ENCODE measurements at regions not wholly inside any gene's neighbourhood (a gene's known extent, or its start where the extent isn't known, plus 50 kb on each side); places are given as distances from the start of the nearest gene placed in this dataset.

GRCh38 chr2:35831385-35831784, 524.2 kb upstream of the CRIM1 start:
- POLR2A ChIA-PET (ENCODE audit: low non-redundant PET): no interaction called here

GRCh38 chr2:35830833-35831232, 524.7 kb upstream of the CRIM1 start:
- Histone ChIP-seq H3K9me3 (ENCODE audit: low read depth, low read length, poor library complexity, severe bottlenecking) (no peaks in the 10 kb centered on the region), H3K27ac (ENCODE audit: low read depth, low read length, poor library complexity, severe bottlenecking) (no peak overlapping the region), H3K4me1 (ENCODE audit: insufficient read depth, low read length, poor library complexity, severe bottlenecking) (peaks cover 14% of the 10 kb centered on the region), H3K27me3 (replicated peaks; ENCODE audit: insufficient read depth, low read depth, low read length, poor library complexity) (no peaks in the 10 kb centered on the region), H3K36me3 (ENCODE audit: insufficient read depth, low read length, poor library complexity, severe bottlenecking) (no peaks in the 10 kb centered on the region), H3K4me3 (ENCODE audit: low read depth, low read length, poor library complexity, severe bottlenecking) (no peak overlapping the region)
- CTCF ChIA-PET: no interaction called here
- intact Hi-C loops (cut with micrococcal nuclease; ENCODE audit: unreplicated experiment): no loop called here
- no peak for DNase-seq (ENCODE audit: low spot score)
- TF ChIP-seq EZH2 (IDR thresholded peaks at IDR 0.05; ENCODE audit: borderline replicate concordance, low read depth, low read length, poor library complexity, severe bottlenecking) (no peak), CTCF (conservative IDR thresholded peaks at IDR 0.05; ENCODE audit: low read depth, low read length) (no peak)
- BruUV-seq (replicated peaks): no TSS peak
- POLR2A ChIA-PET (ENCODE audit: low non-redundant PET): no interaction called here

More at GRCh38 chr2:35831385-35831784, 524.2 kb upstream of the CRIM1 start:
- TF ChIP-seq CTCF (conservative IDR thresholded peaks at IDR 0.05; ENCODE audit: low read depth, low read length) (no peak), EZH2 (IDR thresholded peaks at IDR 0.05; ENCODE audit: borderline replicate concordance, low read depth, low read length, poor library complexity, severe bottlenecking) (no peak)
- Histone ChIP-seq H3K9me3 (ENCODE audit: low read depth, low read length, poor library complexity, severe bottlenecking) (no peaks in the 10 kb centered on the region), H3K27ac (ENCODE audit: low read depth, low read length, poor library complexity, severe bottlenecking) (no peak overlapping the region), H3K4me1 (ENCODE audit: insufficient read depth, low read length, poor library complexity, severe bottlenecking) (peaks cover 14% of the 10 kb centered on the region), H3K36me3 (ENCODE audit: insufficient read depth, low read length, poor library complexity, severe bottlenecking) (no peaks in the 10 kb centered on the region), H3K27me3 (replicated peaks; ENCODE audit: insufficient read depth, low read depth, low read length, poor library complexity) (no peaks in the 10 kb centered on the region), H3K4me3 (ENCODE audit: low read depth, low read length, poor library complexity, severe bottlenecking) (no peak overlapping the region)
- CTCF ChIA-PET: no interaction called here
- DNase-seq (ENCODE audit: low spot score): no peak
- no TSS peak for BruUV-seq (replicated peaks)
- intact Hi-C loops (cut with micrococcal nuclease; ENCODE audit: unreplicated experiment): no loop called here

GRCh38 chr2:35827086-35827485, 528.5 kb upstream of the CRIM1 start:
- DNase-seq (ENCODE audit: low spot score): peak; percentile 74
- CTCF ChIA-PET: no interaction called here

More at GRCh38 chr2:35827086-35827485, 528.5 kb upstream of the CRIM1 start:
- Histone ChIP-seq H3K27me3 (replicated peaks; ENCODE audit: insufficient read depth, low read depth, low read length, poor library complexity) (no peaks in the 10 kb centered on the region), H3K4me3 (ENCODE audit: low read depth, low read length, poor library complexity, severe bottlenecking) (no peak overlapping the region), H3K27ac (ENCODE audit: low read depth, low read length, poor library complexity, severe bottlenecking) (no peak overlapping the region), H3K36me3 (ENCODE audit: insufficient read depth, low read length, poor library complexity, severe bottlenecking) (no peaks in the 10 kb centered on the region), H3K4me1 (ENCODE audit: insufficient read depth, low read length, poor library complexity, severe bottlenecking) (peaks cover 14% of the 10 kb centered on the region), H3K9me3 (ENCODE audit: low read depth, low read length, poor library complexity, severe bottlenecking) (no peaks in the 10 kb centered on the region)
- POLR2A ChIA-PET (ENCODE audit: low non-redundant PET): no interaction called here
- intact Hi-C loops (cut with micrococcal nuclease; ENCODE audit: unreplicated experiment): no loop called here
- TF ChIP-seq EZH2 (IDR thresholded peaks at IDR 0.05; ENCODE audit: borderline replicate concordance, low read depth, low read length, poor library complexity, severe bottlenecking): no peak
- TF ChIP-seq CTCF (conservative IDR thresholded peaks at IDR 0.05; ENCODE audit: low read depth, low read length): no peak
- BruUV-seq (replicated peaks): no TSS peak
